Activated naive CD4-positive, alpha-beta T cell treated with anti-CD3 and anti-CD28 coated beads, Interleukin-2, amount 50 U/mL, for 72 hours (primary cell): ENCODE measurements at regions not wholly inside any gene's neighbourhood (a gene's known extent, or its start where the extent isn't known, plus 50 kb on each side); places are given as distances from the start of the nearest gene placed in this dataset.
"Not testable (repeated sequence)": the region's sequence is repeated elsewhere in the genome, so short reads cannot be mapped to it uniquely, and the experiment has no call there.

Experiments
- ATAC-seq, 2 donors: fragments of 150-1000 bp; cut with Tn5 transposase; 2 replicates each; pipeline ENCODE4 v1.10.0; 2021; ENCODE audit warnings: mild to moderate bottlenecking in 2 of 2, moderate library complexity in 2 of 2
- DNase-seq, 2 donors: peaks; one replicate each; pipeline ENCODE4 v3.0.0; 2021 to 2022; ENCODE audit warnings: low spot score in 2 of 2
- H3K27ac Mint-ChIP-seq, 2 donors: one replicate each; pipeline ENCODE4 v1.8.0; 2022; ENCODE audit warnings: mild to moderate bottlenecking in 2 of 2, mixed read lengths in 2 of 2
- H3K36me3 Mint-ChIP-seq, 2 donors: one replicate each; pipeline ENCODE4 v1.8.0; 2022; ENCODE audit warnings: mixed read lengths in 2 of 2
- H3K9me3 Mint-ChIP-seq, 2 donors: one replicate each; pipeline ENCODE4 v1.8.0; 2022; ENCODE audit warnings: mixed read lengths in 2 of 2

DNA sequence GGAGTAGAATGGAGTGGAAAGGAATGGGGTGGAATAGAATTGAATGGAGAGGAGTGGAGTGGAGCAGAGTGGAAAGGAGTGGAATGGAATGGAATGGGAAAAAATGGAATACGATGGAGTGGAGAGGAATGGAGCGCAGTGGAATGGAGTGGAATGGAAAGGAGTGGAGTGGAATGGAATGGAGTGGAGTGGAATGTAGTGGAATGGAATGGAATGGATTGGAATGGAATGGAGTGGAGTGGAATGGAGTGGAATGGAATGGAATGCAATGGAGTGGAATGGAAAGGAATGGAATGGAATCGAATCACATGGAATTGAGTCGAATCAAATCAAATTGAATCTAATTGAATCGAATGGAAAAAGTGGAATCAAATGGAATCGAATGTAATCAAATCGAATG is 1016.1 kb downstream of the CDY1 start:
- Mint-ChIP-seq H3K36me3 (peaks cover 52 to 55% of the 10 kb centered on the region in 2 donors), H3K9me3 (peaks cover 57 to 58% of the 10 kb centered on the region in 2 donors), H3K27ac (no peak overlapping the region)
- DNase-seq (no peak), ATAC-seq (no peak)

DNA sequence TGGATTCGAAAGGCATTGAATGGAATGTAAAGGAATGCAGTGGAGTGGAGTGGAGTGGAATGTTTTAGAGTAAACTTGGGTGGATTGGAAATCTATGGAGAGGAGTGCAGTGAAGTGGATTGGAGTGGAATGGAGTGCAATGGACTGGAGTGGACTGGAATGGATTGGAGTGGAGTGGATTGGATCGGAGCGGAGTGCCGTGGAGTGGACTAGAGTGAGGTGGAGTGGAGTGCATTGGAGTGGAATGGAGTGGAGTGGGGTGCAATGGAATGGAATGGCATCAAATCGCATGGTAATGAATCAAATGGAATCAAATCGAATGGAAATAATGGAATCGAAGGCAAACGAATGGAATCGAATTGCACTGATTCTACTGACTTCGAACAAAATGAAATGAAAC is 1023.9 kb downstream of the CDY1 start:
- Mint-ChIP-seq H3K9me3 (peaks cover 41 to 42% of the 10 kb centered on the region in 2 donors), H3K36me3 (peaks cover 20 to 42% of the 10 kb centered on the region in 2 donors)
- H3K27ac Mint-ChIP-seq, DNase-seq, ATAC-seq: not testable (repeated sequence)

DNA sequence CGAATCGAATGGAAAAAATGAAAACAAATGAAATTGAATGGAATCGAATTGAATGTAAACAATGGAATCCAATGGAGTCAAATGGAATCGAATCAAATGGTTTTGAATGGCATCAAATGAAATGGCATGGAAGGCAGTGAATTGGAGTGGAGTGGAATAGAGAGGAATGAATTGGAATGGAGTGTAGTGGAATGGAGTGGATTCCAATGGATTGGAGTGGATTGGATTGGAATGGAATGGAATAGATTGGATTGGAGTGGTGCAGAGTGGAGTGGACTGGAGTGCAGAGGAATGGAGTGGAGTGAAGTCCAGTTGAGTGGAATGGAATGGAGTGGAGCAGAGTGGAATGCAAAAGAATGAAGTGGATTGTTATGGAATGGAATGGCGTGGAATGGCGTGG is 1026.3 kb downstream of the CDY1 start:
- H3K27ac Mint-ChIP-seq, ATAC-seq, DNase-seq: not testable (repeated sequence)
- peaks cover 23 to 42% of the 10 kb centered on the region in 2 donors for H3K36me3 Mint-ChIP-seq
- peaks cover 41 to 42% of the 10 kb centered on the region in 2 donors for H3K9me3 Mint-ChIP-seq

GRCh38 chrY:26664245-26664644 is 1042.3 kb downstream of the CDY1 start:
- not testable (repeated sequence) for H3K27ac Mint-ChIP-seq, ATAC-seq, DNase-seq
- H3K9me3 Mint-ChIP-seq, result peaks cover 60 to 70% of the 10 kb centered on the region in 2 donors
- peaks cover 46 to 74% of the 10 kb centered on the region in 2 donors for H3K36me3 Mint-ChIP-seq

- H3K36me3 Mint-ChIP-seq, result peaks cover 53 to 78% of the 10 kb centered on the region in 2 donors
- not testable (repeated sequence) for H3K27ac Mint-ChIP-seq, ATAC-seq, DNase-seq
- peaks cover 66 to 75% of the 10 kb centered on the region in 2 donors for H3K9me3 Mint-ChIP-seq
These were observed 1044.8 kb downstream of the CDY1 start for GRCh38 chrY:26666691-26667090.

DNA sequence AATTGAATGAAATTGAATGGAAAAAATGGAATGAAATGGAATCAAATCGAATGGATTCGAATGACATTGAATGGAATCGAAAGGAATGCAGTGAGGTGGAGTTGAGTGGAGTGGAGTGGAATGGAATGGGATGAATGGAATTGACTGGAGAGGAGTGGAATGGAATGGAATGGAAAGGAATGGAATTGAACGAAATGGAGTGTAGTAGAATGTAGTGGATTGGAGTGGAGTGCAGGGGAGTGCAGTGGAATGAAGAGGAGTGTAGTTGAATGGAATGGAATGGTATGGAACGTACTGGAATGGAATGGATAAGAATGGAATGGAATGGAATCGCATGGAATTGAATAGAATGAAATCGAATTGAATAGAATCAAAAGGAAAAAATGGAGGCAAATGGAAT is 1047.3 kb downstream of the CDY1 start:
- not testable (repeated sequence) for H3K27ac Mint-ChIP-seq, ATAC-seq, DNase-seq
- peaks cover 38 to 54% of the 10 kb centered on the region in 2 donors for H3K36me3 Mint-ChIP-seq
- peaks cover 47 to 55% of the 10 kb centered on the region in 2 donors for H3K9me3 Mint-ChIP-seq

DNA sequence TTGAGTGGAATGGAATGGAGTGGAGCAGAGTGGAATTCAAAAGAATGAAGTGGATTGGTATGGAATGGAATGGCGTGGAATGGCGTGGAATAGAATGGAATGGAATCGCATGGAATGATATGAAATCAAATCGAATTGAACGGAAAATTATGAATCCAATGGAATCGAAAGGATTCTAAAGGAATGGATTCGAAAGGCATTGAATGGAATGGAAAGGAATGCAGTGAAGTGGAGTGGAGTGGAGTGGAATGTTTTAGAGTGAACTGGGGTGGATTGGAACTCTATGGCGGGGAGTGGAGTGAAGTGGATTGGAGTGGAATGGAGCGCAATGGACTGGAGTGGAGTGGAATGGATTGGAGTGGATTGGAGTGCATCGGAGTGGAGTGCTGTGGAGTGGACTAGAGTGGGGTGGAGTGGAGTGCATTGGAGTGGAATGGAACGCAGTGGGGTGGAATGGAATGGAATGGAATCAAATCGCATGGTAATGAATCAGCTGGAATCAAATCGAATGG is 1048.5 kb downstream of the CDY1 start:
- not testable (repeated sequence) for ATAC-seq, H3K27ac Mint-ChIP-seq
- peak; percentile 11 to 59 for DNase-seq
- Mint-ChIP-seq H3K36me3 (peaks cover 27 to 42% of the 10 kb centered on the region in 2 donors), H3K9me3 (peaks cover 35 to 43% of the 10 kb centered on the region in 2 donors)

- ATAC-seq, result peak in 1 of 2 donors; percentile 26
- peaks cover 35 to 40% of the 10 kb centered on the region in 2 donors for H3K9me3 Mint-ChIP-seq
- peak; percentile 21 to 73 for DNase-seq
- H3K27ac Mint-ChIP-seq, result not testable (repeated sequence)
- peaks cover 27 to 39% of the 10 kb centered on the region in 2 donors for H3K36me3 Mint-ChIP-seq
These were observed 1049.3 kb downstream of the CDY1 start for GRCh38 chrY:26670881-26671879.
